ENCODE measurements at regions not wholly inside any gene's neighbourhood (a gene's known extent, or its start where the extent isn't known, plus 50 kb on each side); places are given as distances from the start of the nearest gene placed in this dataset.

DNA sequence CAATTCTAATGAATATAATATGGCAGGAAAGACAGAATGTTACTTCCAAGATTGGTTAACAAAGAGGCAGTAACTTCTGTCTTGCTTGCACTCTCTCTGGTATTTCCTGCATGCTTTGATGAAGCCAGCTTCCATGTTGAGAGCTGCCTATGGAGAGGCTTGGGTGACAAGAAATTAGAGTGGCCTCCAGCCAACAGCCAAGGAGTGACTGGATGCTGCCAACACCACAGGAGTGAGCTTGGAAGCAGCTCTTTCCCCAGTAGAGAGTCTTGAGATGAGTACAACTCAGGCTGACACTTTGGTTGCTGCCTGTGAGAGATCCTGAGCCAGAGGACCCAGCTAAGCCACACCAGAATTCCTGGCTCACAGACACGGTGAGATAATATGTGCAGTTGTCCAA is 183.1 kb downstream of the RMST start:
- TF ChIP-seq, protein P1, sequence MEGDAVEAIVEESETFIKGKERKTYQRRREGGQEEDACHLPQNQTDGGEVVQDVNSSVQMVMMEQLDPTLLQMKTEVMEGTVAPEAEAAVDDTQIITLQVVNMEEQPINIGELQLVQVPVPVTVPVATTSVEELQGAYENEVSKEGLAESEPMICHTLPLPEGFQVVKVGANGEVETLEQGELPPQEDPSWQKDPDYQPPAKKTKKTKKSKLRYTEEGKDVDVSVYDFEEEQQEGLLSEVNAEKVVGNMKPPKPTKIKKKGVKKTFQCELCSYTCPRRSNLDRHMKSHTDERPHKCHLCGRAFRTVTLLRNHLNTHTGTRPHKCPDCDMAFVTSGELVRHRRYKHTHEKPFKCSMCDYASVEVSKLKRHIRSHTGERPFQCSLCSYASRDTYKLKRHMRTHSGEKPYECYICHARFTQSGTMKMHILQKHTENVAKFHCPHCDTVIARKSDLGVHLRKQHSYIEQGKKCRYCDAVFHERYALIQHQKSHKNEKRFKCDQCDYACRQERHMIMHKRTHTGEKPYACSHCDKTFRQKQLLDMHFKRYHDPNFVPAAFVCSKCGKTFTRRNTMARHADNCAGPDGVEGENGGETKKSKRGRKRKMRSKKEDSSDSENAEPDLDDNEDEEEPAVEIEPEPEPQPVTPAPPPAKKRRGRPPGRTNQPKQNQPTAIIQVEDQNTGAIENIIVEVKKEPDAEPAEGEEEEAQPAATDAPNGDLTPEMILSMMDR (IDR thresholded peaks at IDR 0.05; ENCODE audit: insufficient read depth, low read length, poor library complexity, severe bottlenecking), result no peak
- no peak for TF ChIP-seq EZH2phosphoT487 (conservative IDR thresholded peaks at IDR 0.05; ENCODE audit: low read length)
